ENCODE measurements at regions not wholly inside any gene's neighbourhood (a gene's known extent, or its start where the extent isn't known, plus 50 kb on each side); places are given as distances from the start of the nearest gene placed in this dataset.

DNA sequence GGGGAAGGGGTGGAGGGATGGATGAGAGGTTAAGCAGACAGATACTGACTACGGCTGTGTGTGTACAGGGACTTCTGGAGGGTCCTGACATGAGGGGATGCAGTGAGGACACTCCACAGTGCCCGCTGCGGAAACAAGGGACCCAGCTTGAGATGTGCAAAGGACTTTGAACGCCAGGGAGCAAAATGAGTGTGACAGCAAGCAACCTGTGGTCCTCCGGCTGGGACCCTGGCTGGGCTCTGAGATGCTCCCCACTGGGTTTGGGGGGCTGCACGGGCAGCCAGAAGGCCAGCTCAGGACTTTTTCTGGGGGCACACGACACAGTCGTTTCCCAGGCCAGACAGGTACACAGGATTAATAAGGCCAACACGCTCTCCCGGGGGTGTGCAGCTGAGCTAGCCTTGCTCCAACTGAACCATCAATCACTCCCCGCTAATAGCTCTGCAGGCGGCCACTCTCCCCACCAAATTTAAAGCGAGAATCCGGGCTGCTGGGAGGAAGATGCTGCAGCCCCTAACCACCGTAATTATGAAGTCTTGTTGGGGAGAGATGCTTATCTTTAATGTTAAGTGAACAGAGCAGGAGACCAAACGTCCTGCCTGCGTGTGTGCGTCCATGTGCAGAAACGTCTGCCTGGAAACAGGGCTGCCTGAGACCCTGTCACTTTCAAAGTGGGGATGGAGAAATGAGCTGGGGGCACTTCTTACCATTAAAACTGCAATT, 51.6 kb upstream of the DLK1 start:
- DNase-seq: peak; percentile 59

DNA sequence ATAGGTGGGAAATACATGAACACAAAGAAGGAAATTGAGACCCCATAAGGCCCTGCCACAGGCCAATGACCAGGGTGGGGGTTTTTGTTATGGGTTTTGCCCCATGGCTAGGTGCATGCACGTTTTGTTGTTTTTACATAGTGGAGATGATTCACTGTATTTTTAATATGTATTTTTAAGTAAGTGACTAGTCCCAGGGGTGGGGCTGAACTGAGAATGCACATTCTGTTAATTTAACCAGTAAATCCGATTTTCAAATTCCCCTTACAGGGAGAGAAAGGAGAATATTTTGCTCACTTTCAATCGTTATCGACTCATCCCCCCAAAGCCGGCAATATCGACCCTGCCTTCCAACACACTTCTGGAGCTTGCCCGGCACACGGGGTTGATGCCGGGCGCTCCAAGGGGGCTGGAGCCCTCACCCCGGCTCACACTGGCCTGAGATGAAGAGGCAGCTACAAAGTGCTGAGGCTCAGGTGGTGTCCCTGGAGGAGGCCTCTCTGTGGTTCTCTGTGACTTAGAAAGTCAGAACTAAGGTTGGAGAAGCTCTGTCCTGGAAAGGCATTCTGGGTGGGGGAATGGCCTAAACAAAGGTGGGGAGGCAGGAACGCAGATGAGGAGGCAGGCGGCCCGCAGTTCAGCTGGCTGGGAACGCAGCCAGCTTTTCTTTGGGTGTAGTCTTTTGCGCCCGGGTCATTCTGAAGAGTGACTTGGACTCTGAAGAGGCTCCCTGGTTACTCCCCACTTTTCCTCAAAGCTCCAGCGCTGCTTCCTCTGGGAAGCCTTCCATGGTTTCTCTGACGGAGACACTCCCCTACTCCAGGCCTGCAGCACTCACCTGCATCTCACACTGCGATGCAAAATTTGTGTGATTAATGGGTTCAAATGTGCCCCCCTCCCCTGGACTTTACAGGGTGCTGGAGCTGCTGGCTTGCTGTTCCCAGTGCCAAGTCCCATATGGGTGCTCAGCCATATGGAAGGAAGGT, 50.7 kb upstream of the DLK1 start:
- no peak for DNase-seq

All from NCI-H146 (cell line).